ENCODE measurements at regions not wholly inside any gene's neighbourhood (a gene's known extent, or its start where the extent isn't known, plus 50 kb on each side); places are given as distances from the start of the nearest gene placed in this dataset.
"Not testable (repeated sequence)": the region's sequence is repeated elsewhere in the genome, so short reads cannot be mapped to it uniquely, and the experiment has no call there.

- not testable (repeated sequence) for FAIRE-seq; DNase-seq (ENCODE audit: low spot score)
These were observed 83.9 kb upstream of the GOLGA6L6 start for GRCh38 chr15:20625469-20625868.

GRCh38 chr15:20624085-20624484 is 82.5 kb upstream of the GOLGA6L6 start:
- FAIRE-seq = not testable (repeated sequence)
- peak; percentile 2 for DNase-seq (ENCODE audit: low spot score)

DNA sequence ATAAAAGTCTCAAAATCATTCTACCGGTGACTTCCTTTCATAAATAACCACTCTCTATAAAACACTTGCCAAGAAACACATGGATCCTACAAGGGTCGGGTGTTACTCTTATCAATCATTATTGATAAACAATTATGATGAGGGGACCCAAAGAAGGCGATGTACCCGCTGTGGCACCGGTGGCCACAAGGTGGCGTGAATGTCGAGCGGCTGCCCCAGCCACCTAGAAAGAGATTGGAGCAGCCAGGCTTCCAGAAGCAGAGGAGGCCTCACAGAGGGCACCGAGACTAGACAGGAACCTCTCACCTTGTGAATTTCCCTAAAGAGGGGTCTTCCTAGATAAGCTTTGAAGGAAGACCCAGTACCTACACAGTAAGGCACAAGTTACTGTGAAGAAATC is 80.5 kb upstream of the GOLGA6L6 start:
- FAIRE-seq; DNase-seq (ENCODE audit: low spot score): not testable (repeated sequence)

DNA sequence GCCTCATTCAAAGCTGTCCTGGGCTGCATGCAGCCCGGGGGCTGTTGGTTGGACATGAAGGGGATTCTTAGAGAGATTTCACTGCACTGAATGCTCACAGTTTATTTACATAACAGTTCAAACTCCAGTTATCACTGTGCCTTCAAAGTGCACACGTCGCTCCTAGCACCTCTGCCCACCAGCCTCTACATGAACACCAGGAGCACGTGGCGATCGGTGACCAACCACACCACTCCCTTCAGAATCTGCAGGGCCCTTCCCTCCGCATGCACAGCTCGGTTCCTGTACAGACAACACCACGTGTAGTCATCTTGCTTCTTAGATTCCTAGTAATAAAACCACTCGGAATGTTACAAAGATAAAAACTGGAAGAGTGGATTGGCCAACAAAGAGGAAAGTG is 72.9 kb upstream of the GOLGA6L6 start:
- FAIRE-seq; DNase-seq (ENCODE audit: low spot score): not testable (repeated sequence)

DNA sequence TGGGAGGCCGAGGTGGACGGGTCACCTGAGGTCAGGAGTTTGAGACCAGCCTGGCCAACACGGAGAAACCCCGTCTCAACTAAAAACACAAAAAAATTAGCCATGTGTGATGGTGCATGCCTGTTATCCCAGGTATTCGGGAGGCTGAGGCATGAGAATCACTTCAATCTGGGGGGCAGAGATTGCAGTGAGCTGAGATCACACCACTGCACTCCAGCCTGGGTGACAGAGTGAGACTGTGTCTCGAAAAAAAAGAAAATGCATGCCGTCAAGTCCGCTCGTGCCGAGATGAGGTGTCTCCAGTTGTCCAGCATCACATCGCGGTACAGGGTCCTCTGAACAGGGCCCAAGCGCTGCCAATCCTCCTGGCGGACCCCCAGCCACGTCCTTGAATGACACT is 71.2 kb upstream of the GOLGA6L6 start:
- DNase-seq (ENCODE audit: low spot score); FAIRE-seq: not testable (repeated sequence)

DNA sequence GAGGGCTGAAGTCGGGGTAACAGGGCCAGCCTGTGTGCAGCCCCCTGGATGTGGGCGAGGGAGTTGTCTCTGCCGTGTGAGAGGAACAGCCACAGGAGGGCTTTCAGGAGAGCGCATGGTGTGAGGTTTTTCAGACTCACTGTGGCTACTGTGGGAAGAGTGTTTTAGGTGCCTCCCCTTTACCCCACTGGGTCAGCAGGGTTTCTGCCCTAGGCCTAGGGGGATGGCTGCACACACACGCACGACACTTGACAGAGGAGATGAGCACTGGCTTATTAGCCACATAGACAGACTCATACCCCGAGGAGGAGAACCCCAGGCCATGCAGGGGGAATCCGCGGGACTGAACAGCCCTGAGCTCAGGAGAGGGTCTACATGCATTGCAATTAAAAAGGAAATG is 70.8 kb upstream of the GOLGA6L6 start:
- FAIRE-seq = not testable (repeated sequence)

DNA sequence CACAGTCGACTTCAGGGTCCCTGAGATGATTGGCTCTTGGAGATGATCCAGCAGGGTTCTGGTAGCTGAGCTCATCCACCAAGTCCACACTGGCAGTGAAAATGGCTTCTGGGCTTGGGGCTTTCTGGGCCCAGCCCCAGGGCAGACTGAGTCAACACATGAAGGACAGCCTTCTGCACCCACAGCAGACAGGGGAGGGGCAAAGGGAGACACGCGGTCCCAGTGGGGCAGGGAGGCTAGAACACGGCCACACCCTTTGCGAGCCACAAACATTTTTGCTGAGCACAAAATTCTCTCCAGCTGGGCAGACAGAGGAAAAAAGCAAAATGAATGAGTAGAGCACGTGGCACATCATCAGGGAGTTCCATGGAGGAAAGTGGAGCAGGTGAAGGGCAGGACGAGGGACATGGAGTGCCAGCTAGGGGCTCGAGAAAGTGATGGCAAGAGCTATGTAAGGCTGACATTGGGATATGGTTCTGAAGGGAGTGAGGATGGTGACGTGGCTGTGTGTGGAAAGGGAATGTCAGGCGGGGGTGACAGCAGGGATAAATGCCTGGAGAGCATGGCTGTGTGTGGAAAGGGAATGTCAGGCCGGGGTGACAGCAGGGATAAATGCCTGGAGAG is 70.2 kb upstream of the GOLGA6L6 start:
- not testable (repeated sequence) for DNase-seq (ENCODE audit: low spot score); FAIRE-seq

More for the DNA sequence above, 70.8 kb upstream of the GOLGA6L6 start:
- DNase-seq (ENCODE audit: low spot score) = not testable (repeated sequence)

- not testable (repeated sequence) for FAIRE-seq
These were observed 66.6 kb upstream of the GOLGA6L6 start for GRCh38 chr15:20608179-20608578.

GRCh38 chr15:20597245-20597644 is 55.6 kb upstream of the GOLGA6L6 start:
- not testable (repeated sequence) for FAIRE-seq; DNase-seq (ENCODE audit: low spot score)

More at GRCh38 chr15:20608179-20608578, 66.6 kb upstream of the GOLGA6L6 start:
- DNase-seq (ENCODE audit: low spot score) = not testable (repeated sequence)

DNA sequence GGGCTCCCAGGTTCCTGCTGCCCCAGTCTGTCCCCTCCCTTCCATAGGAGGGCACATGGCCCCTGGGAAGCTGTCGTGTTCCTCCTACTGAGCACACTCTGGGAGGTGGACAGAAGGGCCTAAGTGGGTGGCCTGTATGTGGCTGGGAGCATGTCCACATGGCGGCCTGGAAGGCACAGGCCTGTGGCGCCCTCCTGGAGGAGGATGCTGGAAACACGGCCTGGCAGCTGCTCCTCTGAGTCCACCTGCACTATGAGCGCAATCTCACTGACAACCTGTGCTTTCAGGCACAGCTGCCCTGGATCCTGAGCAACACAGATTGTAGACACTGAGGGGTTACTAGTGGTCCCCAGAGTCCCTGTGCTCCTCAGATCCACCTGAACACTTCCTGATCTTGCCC is 52.6 kb upstream of the GOLGA6L6 start:
- DNase-seq (ENCODE audit: low spot score); FAIRE-seq: not testable (repeated sequence)

GRCh38 chr15:20591936-20592335 is 50.3 kb upstream of the GOLGA6L6 start:
- DNase-seq (ENCODE audit: low spot score); FAIRE-seq: not testable (repeated sequence)

Measured in RCC 7860 (cell line).